Cardiac septum (tissue), 1 donor: ENCODE measurements at regions not wholly inside any gene's neighbourhood (a gene's known extent, or its start where the extent isn't known, plus 50 kb on each side); places are given as distances from the start of the nearest gene placed in this dataset.

Source experiments
- DNase-seq: peaks from one replicate; pipeline ENCODE4 v3.0.0-alpha.2; 2020; ENCODE audit warnings: low spot score
- intact Hi-C: fragments of 100-400 bp; cut with DNase I; formaldehyde crosslinking; loops from one replicate; pipeline ENCODE4 v1.14.0; 2022
- donor health status: DM: no; HTN: no; CAD: no.

GRCh38 chr2:146934921-146935320 is 909.9 kb upstream of the ACVR2A start:
- intact Hi-C loops, result no loop called here
- DNase-seq, result no peak

DNA sequence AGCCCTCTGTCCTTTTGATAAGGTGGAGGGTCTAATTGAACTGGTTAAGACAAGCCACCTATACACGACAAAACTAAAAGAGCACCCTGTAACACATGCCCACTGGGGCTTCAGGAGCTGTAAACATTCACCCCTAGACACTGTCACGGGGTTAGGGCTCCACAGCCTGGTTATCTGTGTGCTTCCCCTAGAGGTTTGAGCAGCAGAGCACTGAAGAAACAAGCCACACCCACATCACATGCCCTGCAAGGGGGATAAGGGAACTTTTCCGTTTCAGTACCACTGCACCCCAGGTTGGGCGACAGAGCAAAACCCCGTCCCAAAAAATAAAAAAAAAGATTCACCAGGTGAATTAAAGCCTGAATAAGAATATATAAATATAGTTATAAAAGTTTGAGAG is 913.7 kb upstream of the ACVR2A start:
- intact Hi-C loops, result no loop called here
- DNase-seq, result no peak

DNA sequence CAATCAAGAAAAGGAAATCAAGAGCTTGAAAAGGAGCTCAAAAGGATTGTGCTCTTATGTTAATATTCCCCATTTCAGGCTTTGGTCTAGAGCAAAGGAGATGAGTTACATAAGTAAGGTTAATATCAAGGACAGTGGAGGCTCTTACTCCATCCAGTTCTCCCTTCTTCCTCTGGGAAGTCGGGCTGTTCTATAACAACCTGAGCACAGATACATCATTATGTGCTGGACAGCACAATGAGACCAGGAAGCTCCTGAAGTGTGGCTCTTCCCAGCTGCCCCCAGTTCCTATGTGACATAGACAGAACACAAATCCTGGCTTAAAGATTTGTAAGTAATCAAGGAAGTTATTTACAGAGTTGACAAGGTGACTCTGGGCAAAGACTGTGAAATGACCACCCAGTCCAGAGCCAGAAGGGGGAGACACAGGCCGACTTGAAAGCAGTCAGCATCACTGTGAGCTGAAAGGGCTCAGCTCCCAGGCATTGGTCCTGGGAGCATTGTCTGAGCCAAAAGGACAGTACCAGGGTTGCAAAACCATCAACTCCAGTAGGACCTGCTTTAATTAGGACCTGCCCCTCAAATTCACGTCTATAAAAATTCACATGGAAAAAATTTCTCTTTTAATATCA is 917.6 kb upstream of the ACVR2A start:
- DNase-seq, result no peak
- intact Hi-C loops, result no loop called here

DNA sequence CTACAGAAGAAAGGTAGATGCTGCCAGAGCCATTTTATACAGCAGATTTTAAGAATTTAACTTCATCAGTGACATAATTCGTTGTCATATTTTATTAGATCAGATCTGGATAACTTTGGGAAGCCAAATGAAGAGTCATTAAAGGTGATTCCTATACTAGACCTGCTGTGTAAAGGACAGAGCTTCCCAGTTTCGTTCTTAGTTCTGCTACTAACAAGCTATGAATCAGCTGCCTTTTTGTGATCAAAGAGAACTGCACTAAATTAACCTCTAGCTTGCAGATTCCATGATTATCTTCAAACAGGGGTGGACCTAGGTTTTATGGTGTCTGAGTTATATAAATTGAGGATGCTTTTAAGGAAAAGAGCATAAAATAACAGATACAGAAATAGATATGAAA is 926.5 kb upstream of the ACVR2A start:
- DNase-seq, result no peak
- intact Hi-C loops, result no loop called here

- intact Hi-C loops, result no loop called here
- no peak for DNase-seq
Measured at GRCh38 chr2:146917431-146918042, 927.3 kb upstream of the ACVR2A start.

DNA sequence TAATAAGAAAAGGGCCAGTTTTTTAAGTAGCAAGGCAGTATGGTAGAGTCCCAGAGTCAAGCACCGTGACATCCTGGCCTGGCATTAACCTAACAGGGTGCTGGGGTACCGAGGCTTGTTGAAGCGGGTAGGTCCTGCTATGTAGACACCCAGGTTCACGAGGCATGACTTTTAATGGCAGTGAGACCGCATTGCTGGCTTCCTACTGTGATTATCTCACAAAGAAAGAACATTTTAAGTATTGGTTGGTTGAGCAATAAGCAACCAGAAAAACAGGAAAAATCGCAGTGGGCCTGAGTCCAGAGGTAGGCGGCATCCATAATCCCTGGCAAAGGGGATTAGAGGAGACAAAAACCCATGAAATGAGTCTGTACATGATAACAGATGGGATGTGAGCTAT is 927.9 kb upstream of the ACVR2A start:
- DNase-seq, result no peak
- intact Hi-C loops, result no loop called here

GRCh38 chr2:146913476-146913875 is 931.4 kb upstream of the ACVR2A start:
- intact Hi-C loops, result no loop called here
- no peak for DNase-seq

GRCh38 chr2:146912536-146912935 is 932.3 kb upstream of the ACVR2A start:
- intact Hi-C loops, result no loop called here
- no peak for DNase-seq

DNA sequence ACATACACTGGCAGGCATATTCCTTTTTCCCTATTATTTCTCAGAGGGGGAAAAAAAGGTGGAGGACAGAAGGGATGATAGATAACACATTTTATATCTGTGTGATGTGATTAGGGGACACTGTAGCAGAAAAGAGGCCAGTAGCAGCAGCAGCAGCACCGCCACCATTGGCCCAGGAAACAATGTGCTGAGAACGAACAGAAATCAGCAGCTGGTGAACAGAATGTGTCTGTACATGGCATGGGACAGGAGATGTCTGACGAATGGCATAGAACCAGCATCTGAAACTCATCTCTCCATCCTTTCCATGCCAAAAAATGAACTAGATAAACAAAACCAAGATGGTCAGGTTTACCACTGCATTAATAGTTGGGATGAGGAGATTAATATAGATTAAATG is 936.1 kb upstream of the ACVR2A start:
- intact Hi-C loops, result no loop called here
- DNase-seq, result no peak

- intact Hi-C loops, result no loop called here
- no peak for DNase-seq
Measured at GRCh38 chr2:146898083-146898482, 946.7 kb upstream of the ACVR2A start.

- intact Hi-C loops, result no loop called here
- DNase-seq, result no peak
Measured at GRCh38 chr2:146894514-146894913, 950.3 kb upstream of the ACVR2A start.

DNA sequence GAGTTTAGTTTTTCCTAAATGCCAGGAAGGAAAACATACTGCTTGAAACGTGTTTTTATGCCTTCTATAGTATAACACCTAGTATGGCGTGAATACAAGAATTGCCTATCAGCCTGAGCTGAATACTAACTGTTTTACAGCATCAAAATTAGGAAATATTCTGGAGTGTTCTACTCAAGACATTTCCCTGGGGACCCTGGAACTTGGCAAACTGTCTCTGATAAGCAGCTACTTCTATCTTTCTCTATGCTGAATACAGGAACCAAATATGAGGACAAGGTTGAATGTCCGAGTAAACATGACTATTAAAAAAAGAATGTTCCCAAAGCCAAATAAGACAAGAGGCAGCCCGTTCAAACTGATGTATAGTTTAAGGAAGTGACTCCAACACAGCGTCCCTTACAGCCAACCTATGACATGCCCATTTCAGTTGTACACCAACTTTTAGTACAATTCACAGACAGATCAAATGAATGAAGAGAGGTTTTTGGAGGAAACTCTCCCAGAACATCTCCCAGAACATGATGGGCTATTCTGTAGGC is 951.3 kb upstream of the ACVR2A start:
- intact Hi-C loops, result no loop called here
- no peak for DNase-seq

GRCh38 chr2:146890491-146890890 is 954.3 kb upstream of the ACVR2A start:
- intact Hi-C loops, result no loop called here
- no peak for DNase-seq

DNA sequence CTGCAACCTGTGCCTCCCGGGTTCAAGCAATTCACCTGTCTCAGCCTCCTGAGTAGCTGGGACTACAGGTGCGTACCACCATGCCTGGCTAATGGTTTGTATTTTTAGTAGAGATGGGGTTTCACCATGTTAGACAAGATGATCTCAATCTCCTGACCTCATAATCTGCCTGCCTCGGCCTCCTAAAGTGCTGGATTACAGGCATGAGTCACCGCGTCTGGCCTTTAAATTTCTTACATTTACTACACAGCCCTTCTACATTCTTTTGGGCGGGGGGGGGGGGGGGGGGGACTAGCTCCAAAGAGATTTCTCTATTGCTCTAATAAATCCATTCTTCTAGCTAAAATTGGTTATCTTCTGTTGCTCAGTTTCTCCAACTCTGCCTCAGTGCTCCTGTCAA is 964.9 kb upstream of the ACVR2A start:
- intact Hi-C loops, result no loop called here
- no peak for DNase-seq

DNA sequence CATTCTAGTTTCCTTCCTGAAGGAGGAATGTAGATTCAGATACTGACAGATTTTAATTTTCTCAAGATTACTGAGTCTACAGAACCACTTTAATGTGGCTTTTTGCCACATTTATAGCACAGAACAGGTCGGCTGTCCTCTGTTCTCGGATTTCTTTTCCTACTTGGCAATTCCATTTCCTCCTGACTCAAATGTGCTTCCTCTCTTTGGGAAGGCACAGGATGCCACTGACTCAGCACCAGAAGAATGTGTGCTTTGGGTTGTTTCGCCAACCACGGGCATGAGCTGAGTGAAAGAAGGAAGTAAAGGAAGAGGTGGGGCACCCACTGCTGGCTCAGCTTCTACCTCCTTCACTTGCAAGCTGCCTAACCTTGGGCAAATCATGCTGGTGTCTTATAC is 970.6 kb upstream of the ACVR2A start:
- intact Hi-C loops, result no loop called here
- DNase-seq, result no peak

DNA sequence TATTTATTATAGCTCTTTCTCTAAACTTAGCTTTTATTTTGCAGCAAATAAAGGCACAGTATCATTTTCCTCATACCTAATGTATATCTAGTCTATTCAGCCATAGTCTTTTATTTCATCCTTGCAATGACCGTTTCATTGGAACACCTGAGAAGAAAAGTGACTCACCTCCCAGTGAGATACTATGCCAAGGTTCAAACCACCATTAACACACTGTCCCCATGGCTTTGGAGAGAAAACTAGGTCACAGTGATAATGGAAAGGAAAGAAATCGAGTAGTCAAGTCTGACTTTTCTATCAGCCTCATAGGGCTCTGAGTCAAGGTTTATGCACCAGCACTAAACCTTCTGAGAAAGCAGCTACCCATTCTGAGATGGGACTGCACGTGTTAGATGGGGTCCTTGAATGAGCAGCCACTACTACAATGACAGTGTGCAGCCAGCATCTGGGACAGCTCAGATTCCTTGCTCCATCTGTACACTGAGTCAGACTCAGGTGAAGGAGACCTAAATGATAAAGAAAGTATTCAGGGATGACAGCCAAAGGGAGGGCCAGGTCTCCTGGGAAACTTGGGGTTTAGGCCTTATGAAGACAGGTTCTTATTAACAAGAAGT is 971.1 kb upstream of the ACVR2A start:
- no peak for DNase-seq
- intact Hi-C loops, result no loop called here

DNA sequence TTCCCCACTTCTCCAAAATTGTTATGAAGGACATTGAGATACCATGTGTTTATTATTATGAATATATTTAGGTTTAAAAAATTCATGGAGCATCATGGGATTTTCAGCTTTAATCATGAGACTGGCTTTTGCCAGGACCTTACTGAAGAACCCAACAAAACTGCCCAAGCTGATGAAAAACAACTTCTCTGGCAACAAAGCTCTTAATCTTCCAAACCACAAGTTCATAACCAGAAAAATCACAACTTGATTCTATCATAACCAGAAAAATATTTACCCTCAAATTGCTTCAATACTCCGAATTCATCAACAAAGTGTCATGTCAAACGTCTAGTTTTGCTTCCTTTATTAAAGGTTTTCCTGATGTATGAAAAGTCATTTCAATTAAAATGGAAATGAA is 971.8 kb upstream of the ACVR2A start:
- no peak for DNase-seq
- intact Hi-C loops, result no loop called here

DNA sequence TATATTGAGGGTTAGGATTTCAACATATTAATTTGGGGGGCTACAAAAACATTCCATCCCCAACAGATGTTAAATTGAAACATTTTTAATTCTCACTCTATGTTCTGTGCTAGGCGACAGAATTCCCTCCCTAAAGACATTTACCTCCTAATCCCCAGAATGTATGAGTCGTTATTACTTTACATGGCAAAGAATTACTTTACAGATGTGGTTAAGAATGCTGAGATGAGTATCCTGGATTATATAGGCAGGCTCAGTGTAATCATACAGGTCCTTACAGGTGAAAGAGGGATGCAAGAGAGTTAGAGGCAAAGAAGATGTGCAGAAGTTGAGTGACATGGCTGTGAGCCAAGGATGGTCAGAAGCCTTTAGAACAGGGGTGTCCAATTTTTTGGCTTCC is 974.1 kb upstream of the ACVR2A start:
- intact Hi-C loops, result no loop called here
- DNase-seq, result no peak

- no peak for DNase-seq
- intact Hi-C loops, result no loop called here
Measured at GRCh38 chr2:146869328-146869727, 975.5 kb upstream of the ACVR2A start.

GRCh38 chr2:146868051-146868450 is 976.8 kb upstream of the ACVR2A start:
- no peak for DNase-seq
- intact Hi-C loops, result no loop called here

- intact Hi-C loops, result no loop called here
- DNase-seq, result no peak
Measured at GRCh38 chr2:146867477-146867986, 977.3 kb upstream of the ACVR2A start.
